GM19467 (cell line): ENCODE measurements at regions not wholly inside any gene's neighbourhood (a gene's known extent, or its start where the extent isn't known, plus 50 kb on each side); places are given as distances from the start of the nearest gene placed in this dataset.

Experiments used
- ATAC-seq: cut with Tn5 transposase; IDR thresholded peaks from one replicate; pipeline ENCODE4 v1.9.1; 2021; ENCODE audit warnings: mild to moderate bottlenecking, moderate library complexity; ENCODE audit not compliant: unreplicated experiment

GRCh38 chr13:58151452-58151851 is 519.9 kb downstream of the PCDH17 start:
- ATAC-seq, result no peak

- ATAC-seq, result no peak
Observed at GRCh38 chr13:58160980-58161379, 529.4 kb downstream of the PCDH17 start.

GRCh38 chr13:58165617-58166016 is 534.1 kb downstream of the PCDH17 start:
- ATAC-seq, result no peak

- no peak for ATAC-seq
Observed at GRCh38 chr13:58181111-58181510, 549.6 kb downstream of the PCDH17 start.

GRCh38 chr13:58187881-58188280 is 556.3 kb downstream of the PCDH17 start:
- no peak for ATAC-seq

- no peak for ATAC-seq
Observed at GRCh38 chr13:58190577-58190976, 559.0 kb downstream of the PCDH17 start.

GRCh38 chr13:58191754-58192153 is 560.2 kb downstream of the PCDH17 start:
- no peak for ATAC-seq

- ATAC-seq, result no peak
Observed at GRCh38 chr13:58202099-58202498, 570.6 kb downstream of the PCDH17 start.

- no peak for ATAC-seq
Observed at GRCh38 chr13:58207501-58207900, 576.0 kb downstream of the PCDH17 start.

GRCh38 chr13:58235454-58235853 is 603.9 kb downstream of the PCDH17 start:
- ATAC-seq, result no peak

GRCh38 chr13:58238972-58239773 is 607.6 kb downstream of the PCDH17 start:
- no peak for ATAC-seq

- no peak for ATAC-seq
Observed at GRCh38 chr13:58239774-58240268, 608.3 kb downstream of the PCDH17 start.

GRCh38 chr13:58247080-58247479 is 615.5 kb downstream of the PCDH17 start:
- no peak for ATAC-seq

- ATAC-seq, result no peak
Observed at GRCh38 chr13:58254943-58255342, 623.4 kb downstream of the PCDH17 start.

- ATAC-seq, result no peak
Observed at GRCh38 chr13:58266271-58266670, 634.7 kb downstream of the PCDH17 start.

GRCh38 chr13:58298556-58299135 is 667.1 kb downstream of the PCDH17 start:
- no peak for ATAC-seq

GRCh38 chr13:58300224-58300623 is 668.7 kb downstream of the PCDH17 start:
- ATAC-seq, result no peak

GRCh38 chr13:58300974-58301681 is 669.6 kb downstream of the PCDH17 start:
- ATAC-seq, result no peak

GRCh38 chr13:58302349-58302748 is 670.8 kb downstream of the PCDH17 start:
- no peak for ATAC-seq

- ATAC-seq, result no peak
Observed at GRCh38 chr13:58306062-58306461, 674.5 kb downstream of the PCDH17 start.

GRCh38 chr13:58313219-58313618 is 681.7 kb downstream of the PCDH17 start:
- ATAC-seq, result no peak
